ENCODE measurements at regions not wholly inside any gene's neighbourhood (a gene's known extent, or its start where the extent isn't known, plus 50 kb on each side); places are given as distances from the start of the nearest gene placed in this dataset.
"Not testable (repeated sequence)": the region's sequence is repeated elsewhere in the genome, so short reads cannot be mapped to it uniquely, and the experiment has no call there.

- not testable (repeated sequence) for TF ChIP-seq CTCF, POLR2A (IDR thresholded peaks at IDR 0.05)
Observed at GRCh38 chr1:183620-184335, 267.7 kb downstream of the OR4F29 start.

All from transverse colon (tissue), 3 donors.